Endothelial cell (in vitro differentiated cells): ENCODE measurements at regions not wholly inside any gene's neighbourhood (a gene's known extent, or its start where the extent isn't known, plus 50 kb on each side); places are given as distances from the start of the nearest gene placed in this dataset.

Source experiments
- DNase-seq: peaks from one replicate; pipeline ENCODE4 v3.0.0; 2021; ENCODE audit warnings: low spot score
- H3K27ac Mint-ChIP-seq: one replicate; pipeline ENCODE4 v1.8.0; 2021; ENCODE audit warnings: mixed read lengths, inconsistent platforms; ENCODE audit not compliant: unreplicated experiment
- H3K27me3 Mint-ChIP-seq: one replicate; pipeline ENCODE4 v1.8.0; 2021; ENCODE audit warnings: mild to moderate bottlenecking, moderate library complexity, mixed read lengths, inconsistent platforms; ENCODE audit not compliant: unreplicated experiment
- H3K36me3 Mint-ChIP-seq: one replicate; pipeline ENCODE4 v1.8.0; 2021; ENCODE audit warnings: mild to moderate bottlenecking, low read depth, mixed read lengths, inconsistent platforms; ENCODE audit not compliant: unreplicated experiment
- H3K4me1 Mint-ChIP-seq: one replicate; pipeline ENCODE4 v1.8.0; 2021; ENCODE audit warnings: mild to moderate bottlenecking, mixed read lengths, inconsistent platforms; ENCODE audit not compliant: unreplicated experiment
- H3K4me3 Mint-ChIP-seq: one replicate; pipeline ENCODE4 v1.8.0; 2021; ENCODE audit warnings: mild to moderate bottlenecking, mixed read lengths, inconsistent platforms; ENCODE audit not compliant: unreplicated experiment
- H3K9me3 Mint-ChIP-seq: one replicate; pipeline ENCODE4 v1.8.0; 2021; ENCODE audit warnings: mixed read lengths, inconsistent platforms; ENCODE audit not compliant: unreplicated experiment
- TF ChIP-seq, protein P1 (sequence below): fragments of 200-600 bp; sonication (generic); IDR thresholded peaks from one replicate; pipeline ENCODE4 v1.5.0; 2021; ENCODE audit warnings: antibody characterized with exemption; ENCODE audit not compliant: unreplicated experiment

DNA sequence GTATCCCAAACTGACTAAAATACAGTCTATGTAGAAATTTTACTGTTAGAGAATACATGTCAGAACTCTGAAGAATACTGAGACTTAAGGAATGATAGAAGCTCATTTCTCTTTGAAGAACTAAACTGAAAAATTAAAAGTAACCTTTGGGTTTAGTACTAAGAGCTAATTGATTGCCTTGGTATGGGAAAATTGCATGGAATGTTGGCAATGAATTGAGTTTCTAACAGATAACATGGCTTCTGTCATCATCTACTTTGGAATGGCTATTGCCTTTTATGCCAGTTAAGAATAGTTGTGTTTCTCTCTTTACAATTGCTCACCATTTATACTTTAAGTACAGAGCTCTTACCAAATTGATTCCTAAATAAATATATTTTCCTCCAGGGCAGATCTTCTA, 308.8 kb upstream of the SYT1 start:
- Mint-ChIP-seq H3K27ac (no peak overlapping the region), H3K9me3 (no peaks in the 10 kb centered on the region), H3K27me3 (no peaks in the 10 kb centered on the region), H3K4me1 (no peaks in the 10 kb centered on the region), H3K36me3 (no peaks in the 10 kb centered on the region), H3K4me3 (no peak overlapping the region)
- DNase-seq: no peak
- TF ChIP-seq, protein P1, sequence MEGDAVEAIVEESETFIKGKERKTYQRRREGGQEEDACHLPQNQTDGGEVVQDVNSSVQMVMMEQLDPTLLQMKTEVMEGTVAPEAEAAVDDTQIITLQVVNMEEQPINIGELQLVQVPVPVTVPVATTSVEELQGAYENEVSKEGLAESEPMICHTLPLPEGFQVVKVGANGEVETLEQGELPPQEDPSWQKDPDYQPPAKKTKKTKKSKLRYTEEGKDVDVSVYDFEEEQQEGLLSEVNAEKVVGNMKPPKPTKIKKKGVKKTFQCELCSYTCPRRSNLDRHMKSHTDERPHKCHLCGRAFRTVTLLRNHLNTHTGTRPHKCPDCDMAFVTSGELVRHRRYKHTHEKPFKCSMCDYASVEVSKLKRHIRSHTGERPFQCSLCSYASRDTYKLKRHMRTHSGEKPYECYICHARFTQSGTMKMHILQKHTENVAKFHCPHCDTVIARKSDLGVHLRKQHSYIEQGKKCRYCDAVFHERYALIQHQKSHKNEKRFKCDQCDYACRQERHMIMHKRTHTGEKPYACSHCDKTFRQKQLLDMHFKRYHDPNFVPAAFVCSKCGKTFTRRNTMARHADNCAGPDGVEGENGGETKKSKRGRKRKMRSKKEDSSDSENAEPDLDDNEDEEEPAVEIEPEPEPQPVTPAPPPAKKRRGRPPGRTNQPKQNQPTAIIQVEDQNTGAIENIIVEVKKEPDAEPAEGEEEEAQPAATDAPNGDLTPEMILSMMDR: no peak

DNA sequence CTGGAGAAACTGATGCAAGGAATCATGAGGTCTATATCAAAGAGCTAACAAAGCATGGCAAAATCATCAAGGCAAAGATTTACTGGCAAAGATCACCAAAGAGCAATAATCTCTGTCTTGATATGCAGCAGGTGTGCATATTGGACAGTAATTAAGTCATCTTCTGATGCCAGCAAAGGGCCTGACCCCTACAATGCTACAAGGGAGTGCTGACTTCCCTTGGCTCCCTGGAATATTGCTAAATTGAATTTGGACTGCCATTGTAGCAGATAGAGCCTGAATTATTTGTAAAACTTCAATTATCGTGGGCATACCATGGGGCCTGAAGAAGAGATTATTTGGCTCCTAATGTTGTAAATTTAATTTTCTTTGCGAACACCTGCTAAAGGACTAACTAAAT, 307.9 kb upstream of the SYT1 start:
- DNase-seq: no peak
- H3K27me3 Mint-ChIP-seq: no peaks in the 10 kb centered on the region
- TF ChIP-seq, protein P1: no peak
- H3K27ac Mint-ChIP-seq: no peak overlapping the region
- H3K9me3 Mint-ChIP-seq: no peaks in the 10 kb centered on the region
- no peaks in the 10 kb centered on the region for H3K36me3 Mint-ChIP-seq
- H3K4me3 Mint-ChIP-seq: no peak overlapping the region
- no peaks in the 10 kb centered on the region for H3K4me1 Mint-ChIP-seq

DNA sequence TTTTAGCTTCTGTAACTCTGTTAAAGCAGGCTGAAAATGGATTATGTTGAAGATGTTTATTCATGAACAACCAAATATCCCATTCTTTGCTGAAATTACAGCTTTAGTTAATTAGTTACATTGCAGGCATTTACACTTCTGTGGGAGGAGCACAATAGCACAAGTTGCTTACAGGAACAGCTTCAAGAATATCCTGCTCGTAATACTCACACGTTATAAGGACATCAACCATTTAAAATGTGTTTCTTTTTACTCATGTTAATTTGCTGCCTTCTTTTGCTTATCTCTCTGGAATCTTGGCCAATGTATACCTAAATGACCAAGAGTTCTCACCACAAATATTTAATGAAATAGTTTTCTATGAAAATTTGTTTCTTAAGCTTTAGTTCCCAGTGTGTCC, 305.2 kb upstream of the SYT1 start:
- H3K36me3 Mint-ChIP-seq: no peaks in the 10 kb centered on the region
- no peak overlapping the region for H3K27ac Mint-ChIP-seq
- DNase-seq: no peak
- no peak overlapping the region for H3K4me3 Mint-ChIP-seq
- TF ChIP-seq, protein P1: no peak
- no peaks in the 10 kb centered on the region for H3K27me3 Mint-ChIP-seq
- H3K4me1 Mint-ChIP-seq: no peaks in the 10 kb centered on the region
- H3K9me3 Mint-ChIP-seq: no peaks in the 10 kb centered on the region

DNA sequence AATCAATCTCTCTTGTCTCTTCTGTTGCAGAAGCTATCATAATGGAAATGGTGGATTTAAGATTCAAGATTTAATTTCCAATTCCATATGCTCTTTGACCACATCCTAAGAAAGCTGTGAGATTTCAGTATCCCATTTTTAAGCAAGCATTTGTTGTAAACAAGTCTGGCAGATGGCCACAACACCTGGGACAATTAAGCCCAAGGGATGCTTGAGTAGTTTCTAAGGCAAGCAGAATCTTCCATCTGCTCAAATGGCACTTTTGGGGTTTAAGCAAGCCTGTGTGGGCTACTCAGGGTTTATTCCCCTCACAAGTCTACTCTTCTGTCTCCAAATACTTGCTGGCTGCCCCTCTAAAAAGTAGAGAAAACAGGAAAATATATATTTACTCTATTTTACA, 304.7 kb upstream of the SYT1 start:
- H3K4me1 Mint-ChIP-seq: no peaks in the 10 kb centered on the region
- DNase-seq: no peak
- no peak overlapping the region for H3K27ac Mint-ChIP-seq
- H3K4me3 Mint-ChIP-seq: no peak overlapping the region
- H3K27me3 Mint-ChIP-seq: no peaks in the 10 kb centered on the region
- H3K36me3 Mint-ChIP-seq: no peaks in the 10 kb centered on the region
- no peaks in the 10 kb centered on the region for H3K9me3 Mint-ChIP-seq
- TF ChIP-seq, protein P1: no peak

DNA sequence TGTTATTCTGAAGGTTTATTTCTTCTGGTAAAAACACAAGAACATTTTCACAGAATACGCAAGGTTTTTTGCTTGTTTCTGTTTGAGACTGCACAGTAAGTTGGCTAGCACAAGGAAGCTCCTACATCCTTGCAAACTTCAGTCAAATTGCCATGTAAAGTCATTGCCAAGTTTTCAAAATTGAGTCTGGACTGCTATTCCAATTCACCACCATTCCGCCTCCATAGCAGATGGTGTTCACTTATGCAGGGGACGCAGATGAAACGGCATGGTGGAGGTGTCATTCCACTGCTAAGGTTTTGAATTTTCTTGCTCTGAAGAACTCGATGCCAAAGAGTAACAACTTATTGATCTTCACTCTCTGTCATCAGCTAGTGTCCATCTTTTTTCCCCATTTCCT, 303.9 kb upstream of the SYT1 start:
- Mint-ChIP-seq H3K4me1 (no peaks in the 10 kb centered on the region), H3K36me3 (no peaks in the 10 kb centered on the region), H3K9me3 (no peaks in the 10 kb centered on the region), H3K27ac (no peak overlapping the region), H3K4me3 (no peak overlapping the region), H3K27me3 (no peaks in the 10 kb centered on the region)
- DNase-seq: no peak
- TF ChIP-seq, protein P1: no peak
